K562 (cell line): ENCODE measurements at regions not wholly inside any gene's neighbourhood (a gene's known extent, or its start where the extent isn't known, plus 50 kb on each side); places are given as distances from the start of the nearest gene placed in this dataset.

Experiments
- ATAC-seq: fragments of 200-7000 bp; cut with Tn5 transposase; 3 replicates; pipeline ENCODE4 v1.9.1; 2020; ENCODE audit warnings: moderate library complexity
- BruUV-seq: library from RNA; stranded (reverse); fragments of 400-500 nt; replicated peaks from 2 replicates; lab custom pipeline; 2021; lab: Mats Ljungman, UMichigan
- CTCF ChIA-PET: fragments of 300-600 bp; formaldehyde crosslinking; extraction: SDS; loops from one replicate; lab custom pipeline; 2021; ENCODE audit warnings: low intra/inter-chr PET ratio; lab: Yijun Ruan, JAX
- POLR2A ChIA-PET: fragments of 300-600, 350-650 bp; sonication (Branson Sonifier 250); formaldehyde crosslinking; extraction: SDS; loops from one replicate; lab custom pipeline; 2021; ENCODE audit warnings: antibody characterized with exemption, inconsistent platforms; lab: Yijun Ruan, JAX
- DNase-seq, 4 experiments: peaks; one replicate each; pipeline versions ENCODE4 v3.0.0 to v3.0.0-alpha.2; 2011 to 2018; ENCODE audit warnings: low spot score in 3 of 4, mixed read lengths in 3 of 4; ENCODE audit errors: extremely low read depth in 1 of 4
- FAIRE-seq: peaks from 2 replicates; lab custom pipeline; 2011; peaks lifted over from hg19 to GRCh38; lab: Jason Lieb, UNC
- H2AFZ ChIP-seq: 2 replicates; pipeline ENCODE4 v1.6.0; 2011; ENCODE audit warnings: low read depth, low read length, control low read depth, inconsistent platforms
- H3K27ac ChIP-seq: fragments of 200-600 bp; 3 replicates; pipeline ENCODE4 v1.8.0; 2011; ENCODE audit warnings: low read depth, mild to moderate bottlenecking, control low read depth, inconsistent platforms, low read length, moderate library complexity, mixed read lengths; ENCODE audit errors: extremely low read depth
- H3K27me3 ChIP-seq, 2 experiments: fragments of 300-600 bp in 1 of 2; 2 replicates in 1 of 2; 3 replicates in 1 of 2; pipeline versions ENCODE4 v1.6.0 to v1.8.0; 2011; ENCODE audit warnings: inconsistent platforms in 2 of 2, low read length in 2 of 2, mild to moderate bottlenecking in 1 of 2, mixed read lengths in 1 of 2, moderate library complexity in 1 of 2; ENCODE audit not compliant: control insufficient read depth in 2 of 2, insufficient read depth in 2 of 2
- H3K36me3 ChIP-seq: fragments of 300-600 bp; 3 replicates; pipeline ENCODE4 v1.8.0; 2011; ENCODE audit warnings: mild to moderate bottlenecking, low read length, inconsistent platforms; ENCODE audit not compliant: control insufficient read depth, insufficient read depth
- H3K4me1 ChIP-seq, 2 experiments: fragments of 200-600 bp in 1 of 2; replicated peaks in 1 of 2; 2 replicates in 1 of 2; 3 replicates in 1 of 2; pipeline versions ENCODE4 v1.5.1 to v1.8.0; 2011; ENCODE audit warnings: inconsistent platforms in 2 of 2, low read length in 2 of 2, mild to moderate bottlenecking in 1 of 2, mixed read lengths in 1 of 2, moderate library complexity in 1 of 2; ENCODE audit not compliant: control insufficient read depth in 2 of 2, insufficient read depth in 2 of 2
- H3K4me2 ChIP-seq: 2 replicates; pipeline ENCODE4 v1.6.1; 2011; ENCODE audit warnings: low read length, control low read depth, inconsistent platforms, mixed read lengths; ENCODE audit not compliant: insufficient read depth
- H3K4me3 ChIP-seq: fragments of 200-600 bp; sonication (generic), shearing (Covaris generic); 2 replicates; pipeline ENCODE4 v1.5.1; 2016; ENCODE audit warnings: control low read depth, inconsistent platforms
- H3K79me2 ChIP-seq: fragments of 200-600 bp; 3 replicates; pipeline ENCODE4 v1.8.0; 2011; ENCODE audit warnings: low read length, inconsistent platforms; ENCODE audit not compliant: control insufficient read depth, insufficient read depth
- H3K9ac ChIP-seq, 2 experiments: 2 replicates each; pipeline versions ENCODE4 v1.6.0 to v1.6.1; 2011; ENCODE audit warnings: low read depth in 2 of 2, low read length in 2 of 2, control low read depth in 1 of 2, inconsistent platforms in 1 of 2, mild to moderate bottlenecking in 1 of 2, mixed read lengths in 1 of 2; ENCODE audit not compliant: insufficient read depth in 1 of 2
- H3K9me1 ChIP-seq: one replicate; pipeline ENCODE4 v1.6.0; 2011; ENCODE audit warnings: inconsistent platforms, mild to moderate bottlenecking, low read length, moderate library complexity; ENCODE audit not compliant: control insufficient read depth, insufficient read depth
- H3K9me3 ChIP-seq: replicated peaks from 2 replicates; pipeline ENCODE4 v1.5.1; 2011; ENCODE audit warnings: low read depth, low read length, inconsistent platforms; ENCODE audit not compliant: control insufficient read depth, insufficient read depth
- H4K20me1 ChIP-seq: replicated peaks from 2 replicates; pipeline ENCODE4 v1.6.1; 2011; ENCODE audit warnings: low read length, inconsistent platforms, mixed read lengths; ENCODE audit not compliant: control insufficient read depth, insufficient read depth
- FOSL1 ChIP-seq: fragments of 200-800 bp; sonication (Bioruptor generic); conservative IDR thresholded peaks from 2 replicates; pipeline ENCODE4 v1.6.1; 2016; ENCODE audit warnings: missing genetic modification characterization, missing compliant biosample characterization
- HNRNPUL1 ChIP-seq: fragments of 200-400 bp; formaldehyde crosslinking; IDR thresholded peaks from 2 replicates; pipeline ENCODE4 v1.6.1; 2017; ENCODE audit warnings: low read length
- LARP7 ChIP-seq: fragments of 450-650 bp; IDR thresholded peaks from 2 replicates; pipeline ENCODE4 v1.6.1; 2016
- MAX ChIP-seq: sonication (generic); formaldehyde crosslinking; IDR thresholded peaks from 2 replicates; pipeline ENCODE4 v1.9.0; 2022; ENCODE audit warnings: mild to moderate bottlenecking, missing genetic modification reagents
- RBBP5 ChIP-seq: fragments of 200-600 bp; sonication (generic); IDR thresholded peaks from 2 replicates; pipeline ENCODE4 v1.6.1; 2012; ENCODE audit warnings: borderline replicate concordance, mild to moderate bottlenecking, low read length, control low read depth, inconsistent platforms; ENCODE audit not compliant: insufficient read depth, poor library complexity, severe bottlenecking
- ZNF274 ChIP-seq: IDR thresholded peaks from 2 replicates; pipeline ENCODE4 v1.6.1; 2011; ENCODE audit warnings: low read depth, mild to moderate bottlenecking, low read length, moderate library complexity, borderline replicate concordance
- ZNF655 ChIP-seq: fragments of 250-450 bp; sonication (Bioruptor Pico); IDR thresholded peaks from 2 replicates; pipeline ENCODE4 v1.5.0; 2021
- in situ Hi-C: fragments of 300-500 bp; cut with MboI; formaldehyde crosslinking; loops from 4 replicates; pipeline ENCODE4 v1.15.0; 2018; ENCODE audit warnings: inconsistent platforms, mixed read lengths
- intact Hi-C: fragments of 100-400 bp; cut with micrococcal nuclease; formaldehyde crosslinking; loops from 2 replicates; pipeline ENCODE4 v1.14.2; 2022

GRCh38 chr14:76272349-76272748 is 103.6 kb upstream of the ESRRB start:
- no peaks in the 10 kb centered on the region for H3K9me1 ChIP-seq

More at GRCh38 chr14:76272349-76272748, 103.6 kb upstream of the ESRRB start:
- TF ChIP-seq HNRNPUL1 (no peak), FOSL1 (tag) (no peak), ZNF655 (no peak), ZNF274 (no peak), MAX (CRISPR knock-in tag) (no peak), LARP7 (no peak), RBBP5 (no peak)
- ATAC-seq (no peak), FAIRE-seq (no peak), DNase-seq (no peak)
- H3K27me3 ChIP-seq: no peaks in the 10 kb centered on the region
- H3K27ac ChIP-seq: no peak overlapping the region
- intact Hi-C loops (no loop called here), in situ Hi-C loops (no loop called here)
- peaks cover 38% of the 10 kb centered on the region; the same call in 2 of the 3 replicates for H3K36me3 ChIP-seq
- no peak overlapping the region for H2AFZ ChIP-seq
- peaks cover 0 to 8% of the 10 kb centered on the region in 2 experiments; a peak in 2 of 5 replicates for H3K4me1 ChIP-seq
- H3K4me2 ChIP-seq: no peak overlapping the region
- H3K9ac ChIP-seq: peak overlapping the region in 1 of 2 experiments; percentile 9; a peak in 1 of 4 replicates
- no peak overlapping the region for H3K4me3 ChIP-seq
- 0 out of 2 replicates have a peak, but pooled peaks cover 3% of the 10 kb centered on the region for H4K20me1 ChIP-seq
- H3K79me2 ChIP-seq: peaks cover 56% of the 10 kb centered on the region; the same call in 2 of the 3 replicates
- no TSS peak for BruUV-seq
- no peaks in the 10 kb centered on the region for H3K9me3 ChIP-seq
- POLR2A ChIA-PET: no interaction called here
- CTCF ChIA-PET: no interaction called here
